ENCODE measurements at regions not wholly inside any gene's neighbourhood (a gene's known extent, or its start where the extent isn't known, plus 50 kb on each side); places are given as distances from the start of the nearest gene placed in this dataset.

GRCh38 chr5:52427615-52428014 is 360.1 kb upstream of the ITGA1 start:
- H3K56ac ChIP-seq (replicated peaks; ENCODE audit: insufficient read length, low read depth, low read length) = no peak overlapping the region
- no peak overlapping the region for H3K27ac ChIP-seq (ENCODE audit: low read depth, low read length)
- ChIA-PET POLR2A (ENCODE audit: partially characterized antibody) (no interaction called here), CTCF (ENCODE audit: partially characterized antibody) (no interaction called here)
- TF ChIP-seq CTCF (IDR thresholded peaks at IDR 0.05; ENCODE audit: control extremely low read depth in 1 of 3, insufficient read depth in 1 of 3, low read depth in 1 of 3, low read length in 3 of 3) (no peak), USF2 (IDR thresholded peaks at IDR 0.05; ENCODE audit: low read length) (no peak), RFX5 (IDR thresholded peaks at IDR 0.05; ENCODE audit: borderline replicate concordance, low read depth, low read length) (no peak), CHD1 (IDR thresholded peaks at IDR 0.05; ENCODE audit: low read depth, low read length) (no peak), SAP30 (IDR thresholded peaks at IDR 0.05; ENCODE audit: insufficient read depth, insufficient replicate concordance, low read length) (no peak), CEBPB (IDR thresholded peaks at IDR 0.05; ENCODE audit: low read depth, low read length) (no peak), CBX8 (IDR thresholded peaks at IDR 0.05; ENCODE audit: borderline replicate concordance, low read depth, low read length) (no peak), MAX (IDR thresholded peaks at IDR 0.05) (no peak)
- H2BK120ac ChIP-seq (replicated peaks; ENCODE audit: low read depth, low read length) = no peak overlapping the region
- no peaks in the 10 kb centered on the region for H4K20me1 ChIP-seq (replicated peaks in 1 of 2; ENCODE audit: control insufficient read depth in 1 of 2, insufficient read depth in 2 of 2, low read length in 2 of 2)
- no peak overlapping the region for H2BK5ac ChIP-seq (ENCODE audit: low read depth, low read length)
- H3K9me3 ChIP-seq (ENCODE audit: insufficient read depth in 2 of 2, low read depth in 1 of 2, low read length in 1 of 2) = no peaks in the 10 kb centered on the region; a peak in 1 of 4 replicates
- no peak overlapping the region for H3K23ac ChIP-seq (ENCODE audit: insufficient read length)
- no peaks in the 10 kb centered on the region for H3K4me1 ChIP-seq (replicated peaks in 1 of 4; ENCODE audit: control insufficient read depth in 3 of 4, insufficient read depth in 4 of 4, low read length in 3 of 4)
- H4K5ac ChIP-seq (ENCODE audit: insufficient read length, low read depth, low read length) = no peak overlapping the region
- H3K18ac ChIP-seq (ENCODE audit: extremely low read depth, low read length) = no peak overlapping the region
- WGBS, 2 experiments (ENCODE audit: extremely low coverage in 1 of 2, insufficient coverage in 1 of 2, insufficient read length in 1 of 2, insufficient replicate concordance in 2 of 2, low coverage in 1 of 2, low lambda C conversion rate in 2 of 2, missing lambda C conversion rate in 1 of 2) = 94% methylated on average over 4 of the region's 4 CpGs; no CpG with 5 or more reads in 1 of the 2 experiments
- no peak overlapping the region for H2BK20ac ChIP-seq (ENCODE audit: low read length)
- H3K79me2 ChIP-seq (ENCODE audit: control insufficient read depth in 1 of 2, insufficient read depth in 2 of 2, low read length in 2 of 2) = no peaks in the 10 kb centered on the region
- H3K9ac ChIP-seq (replicated peaks in 1 of 4; ENCODE audit: extremely low read depth in 1 of 4, low read depth in 3 of 4, low read length in 3 of 4) = no peak overlapping the region
- no peak overlapping the region for H2BK15ac ChIP-seq (ENCODE audit: low read length)
- H3K4me3 ChIP-seq (ENCODE audit: extremely low read depth in 1 of 4, insufficient read depth in 2 of 4, low read depth in 3 of 4, low read length in 4 of 4) = no peak overlapping the region
- DNase-seq (ENCODE audit: low read depth in 1 of 2, low spot score in 2 of 2) (no peak), FAIRE-seq (no peak)
- no peak overlapping the region for H3K4me2 ChIP-seq (ENCODE audit: insufficient read depth in 1 of 2, low read depth in 2 of 2, low read length in 2 of 2)
- no peak overlapping the region for H2AFZ ChIP-seq (ENCODE audit: low read length)
- no peak overlapping the region for H2BK12ac ChIP-seq (ENCODE audit: low read depth, low read length)
- no peak overlapping the region for H2AK5ac ChIP-seq (ENCODE audit: low read depth, low read length)
- H4K8ac ChIP-seq (ENCODE audit: extremely low read depth, insufficient read depth, low read length) = no peak overlapping the region
- H3K4ac ChIP-seq (replicated peaks; ENCODE audit: insufficient read length, low read depth, low read length) = no peak overlapping the region
- H3K14ac ChIP-seq (ENCODE audit: insufficient read length) = no peak overlapping the region
- no peaks in the 10 kb centered on the region for H3K23me2 ChIP-seq (ENCODE audit: low read depth, low read length)
- no peaks in the 10 kb centered on the region for H3K36me3 ChIP-seq (ENCODE audit: control insufficient read depth in 2 of 4, insufficient read depth in 4 of 4, low read length in 3 of 4)
- H3K27me3 ChIP-seq (replicated peaks in 1 of 4; ENCODE audit: control insufficient read depth in 3 of 4, extremely low read depth in 1 of 4, insufficient read depth in 3 of 4, low read length in 3 of 4) = no peaks in the 10 kb centered on the region
- no peaks in the 10 kb centered on the region for H3K79me1 ChIP-seq (ENCODE audit: low read depth, low read length)
- no peak overlapping the region for H4K91ac ChIP-seq (replicated peaks; ENCODE audit: insufficient read length, low read length)

All from H1 (cell line).